ENCODE measurements at regions not wholly inside any gene's neighbourhood (a gene's known extent, or its start where the extent isn't known, plus 50 kb on each side); places are given as distances from the start of the nearest gene placed in this dataset.

GRCh38 chr2:126781806-126782205, 116.9 kb upstream of the TEX51 start:
- no peak overlapping the region for H3K4me3 Mint-ChIP-seq
- H3K9me3 ChIP-seq (ENCODE audit: control insufficient read depth in 1 of 2, insufficient read depth in 1 of 2, low read length in 2 of 2), result no peaks in the 10 kb centered on the region
- ATAC-seq (ENCODE audit: poor library complexity), result no peak
- peaks cover 5% of the 10 kb centered on the region for H3K4me1 Mint-ChIP-seq (ENCODE audit: low read depth)
- peaks cover 5% of the 10 kb centered on the region for H3K27me3 Mint-ChIP-seq
- no peaks in the 10 kb centered on the region for H3K9me3 Mint-ChIP-seq
- H3K36me3 ChIP-seq (ENCODE audit: insufficient read depth, low read length), result no peaks in the 10 kb centered on the region
- peaks cover 0 to 7% of the 10 kb centered on the region in 2 experiments for H3K27me3 ChIP-seq (ENCODE audit: control insufficient read depth in 1 of 2, insufficient read depth in 2 of 2, low read length in 2 of 2)
- CTCF ChIA-PET, result no interaction called here
- H3K27ac ChIP-seq (ENCODE audit: low read depth in 1 of 2, low read length in 2 of 2), result no peak overlapping the region
- intact Hi-C loops (cut with DNase I, micrococcal nuclease), result no loop called here
- no peak for DNase-seq
- no peak overlapping the region for H3K27ac Mint-ChIP-seq
- H3K4me1 ChIP-seq (ENCODE audit: insufficient read depth, low read length), result peaks cover 8% of the 10 kb centered on the region
- no peaks in the 10 kb centered on the region for H3K36me3 Mint-ChIP-seq (ENCODE audit: low read depth)
- no peak for TF ChIP-seq CTCF (IDR thresholded peaks at IDR 0.05)
- POLR2A ChIA-PET, result no interaction called here
- no peak overlapping the region for H3K4me3 ChIP-seq (ENCODE audit: low read length)

GRCh38 chr2:126782648-126783047, 116.0 kb upstream of the TEX51 start:
- H3K27ac Mint-ChIP-seq, result no peak overlapping the region
- no peak for ATAC-seq (ENCODE audit: poor library complexity)
- no peak for DNase-seq
- TF ChIP-seq CTCF (IDR thresholded peaks at IDR 0.05), result no peak
- no peak overlapping the region for H3K27ac ChIP-seq (ENCODE audit: low read depth in 1 of 2, low read length in 2 of 2)
- H3K27me3 ChIP-seq (ENCODE audit: control insufficient read depth in 1 of 2, insufficient read depth in 2 of 2, low read length in 2 of 2), result peaks cover 0 to 7% of the 10 kb centered on the region in 2 experiments
- ChIA-PET POLR2A (no interaction called here), CTCF (no interaction called here)
- peaks cover 5% of the 10 kb centered on the region for H3K27me3 Mint-ChIP-seq
- intact Hi-C loops (cut with DNase I, micrococcal nuclease), result no loop called here
- H3K9me3 ChIP-seq (ENCODE audit: control insufficient read depth in 1 of 2, insufficient read depth in 1 of 2, low read length in 2 of 2), result no peaks in the 10 kb centered on the region
- H3K4me1 Mint-ChIP-seq (ENCODE audit: low read depth), result peaks cover under 1% of the 10 kb centered on the region
- H3K36me3 Mint-ChIP-seq (ENCODE audit: low read depth), result no peaks in the 10 kb centered on the region
- no peaks in the 10 kb centered on the region for H3K36me3 ChIP-seq (ENCODE audit: insufficient read depth, low read length)
- no peaks in the 10 kb centered on the region for H3K4me1 ChIP-seq (ENCODE audit: insufficient read depth, low read length)
- H3K4me3 ChIP-seq (ENCODE audit: low read length), result no peak overlapping the region
- H3K4me3 Mint-ChIP-seq, result no peak overlapping the region
- H3K9me3 Mint-ChIP-seq, result no peaks in the 10 kb centered on the region

DNA sequence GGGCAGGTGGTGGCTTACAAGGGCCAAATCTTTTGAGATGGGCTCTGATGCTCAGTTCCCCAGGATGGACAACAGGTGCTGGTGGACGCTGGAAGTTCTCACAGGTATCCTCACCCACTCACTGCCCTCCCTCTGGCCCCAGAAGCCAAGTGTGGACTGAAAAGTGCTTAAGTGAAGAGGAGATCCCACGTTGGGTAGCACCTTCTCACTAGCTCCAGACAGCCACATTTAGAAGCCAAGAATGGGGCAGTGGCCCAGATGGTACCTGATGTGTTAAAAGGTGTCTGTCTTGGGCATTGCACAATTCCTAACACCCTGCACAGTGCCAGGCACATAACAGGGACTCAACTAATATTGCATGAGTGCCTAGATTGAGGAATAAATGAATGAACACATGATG, 115.3 kb upstream of the TEX51 start:
- H3K27me3 Mint-ChIP-seq, result peaks cover 5% of the 10 kb centered on the region
- H3K4me3 Mint-ChIP-seq, result no peak overlapping the region
- ChIA-PET CTCF (no interaction called here), POLR2A (no interaction called here)
- no peaks in the 10 kb centered on the region for H3K36me3 ChIP-seq (ENCODE audit: insufficient read depth, low read length)
- H3K9me3 ChIP-seq (ENCODE audit: control insufficient read depth in 1 of 2, insufficient read depth in 1 of 2, low read length in 2 of 2), result no peaks in the 10 kb centered on the region
- no peak overlapping the region for H3K27ac Mint-ChIP-seq
- H3K27me3 ChIP-seq (ENCODE audit: control insufficient read depth in 1 of 2, insufficient read depth in 2 of 2, low read length in 2 of 2), result peaks cover 0 to 7% of the 10 kb centered on the region in 2 experiments
- ATAC-seq (ENCODE audit: poor library complexity), result no peak
- no peaks in the 10 kb centered on the region for H3K4me1 Mint-ChIP-seq (ENCODE audit: low read depth)
- no peak overlapping the region for H3K4me3 ChIP-seq (ENCODE audit: low read length)
- peak in 1 of 14 experiments; percentile 6 for DNase-seq
- no peak overlapping the region for H3K27ac ChIP-seq (ENCODE audit: low read depth in 1 of 2, low read length in 2 of 2)
- no peaks in the 10 kb centered on the region for H3K4me1 ChIP-seq (ENCODE audit: insufficient read depth, low read length)
- no peaks in the 10 kb centered on the region for H3K36me3 Mint-ChIP-seq (ENCODE audit: low read depth)
- no peak for TF ChIP-seq CTCF (IDR thresholded peaks at IDR 0.05)
- intact Hi-C loops (cut with DNase I, micrococcal nuclease), result no loop called here
- H3K9me3 Mint-ChIP-seq, result no peaks in the 10 kb centered on the region
